ENCODE measurements at regions not wholly inside any gene's neighbourhood (a gene's known extent, or its start where the extent isn't known, plus 50 kb on each side); places are given as distances from the start of the nearest gene placed in this dataset.
"Not testable (repeated sequence)": the region's sequence is repeated elsewhere in the genome, so short reads cannot be mapped to it uniquely, and the experiment has no call there.

- H3K4me3 Mint-ChIP-seq: no peak overlapping the region
- no peak for TF ChIP-seq CTCF (IDR thresholded peaks at IDR 0.05)
- H3K9me3 Mint-ChIP-seq: no peaks in the 10 kb centered on the region
- DNase-seq: no peak
- no peaks in the 10 kb centered on the region for H3K36me3 Mint-ChIP-seq (ENCODE audit: low read depth)
- no peaks in the 10 kb centered on the region; the same call in 1 of the 2 replicates for H3K27me3 Mint-ChIP-seq (ENCODE audit: insufficient read depth)
- peaks cover 11% of the 10 kb centered on the region for H3K4me1 Mint-ChIP-seq (ENCODE audit: low read depth)
- no peak overlapping the region for H3K27ac Mint-ChIP-seq
Observed at GRCh38 chr3:16768956-16769355, 115.8 kb upstream of the PLCL2 start.

- DNase-seq: no peak
- H3K36me3 Mint-ChIP-seq (ENCODE audit: low read depth): 0 out of 2 replicates have a peak, but pooled peaks cover under 1% of the 10 kb centered on the region
- no peaks in the 10 kb centered on the region; the same call in 1 of the 2 replicates for H3K27me3 Mint-ChIP-seq (ENCODE audit: insufficient read depth)
- no peak overlapping the region for H3K4me3 Mint-ChIP-seq
- peaks cover 11% of the 10 kb centered on the region for H3K4me1 Mint-ChIP-seq (ENCODE audit: low read depth)
- H3K27ac Mint-ChIP-seq: no peak overlapping the region
- no peaks in the 10 kb centered on the region for H3K9me3 Mint-ChIP-seq
- TF ChIP-seq CTCF (IDR thresholded peaks at IDR 0.05): no peak
Observed at GRCh38 chr3:16769525-16769924, 115.2 kb upstream of the PLCL2 start.

- Mint-ChIP-seq H3K27me3 (ENCODE audit: insufficient read depth) (no peaks in the 10 kb centered on the region; the same call in 1 of the 2 replicates), H3K27ac (no peak overlapping the region), H3K4me1 (ENCODE audit: low read depth) (peaks cover 11% of the 10 kb centered on the region), H3K9me3 (no peaks in the 10 kb centered on the region), H3K36me3 (ENCODE audit: low read depth) (0 out of 2 replicates have a peak, but pooled peaks cover 4% of the 10 kb centered on the region), H3K4me3 (no peak overlapping the region)
- peak; percentile 12 for DNase-seq
- TF ChIP-seq CTCF (IDR thresholded peaks at IDR 0.05): no peak
Observed at GRCh38 chr3:16770021-16770420, 114.7 kb upstream of the PLCL2 start.

- H3K36me3 Mint-ChIP-seq (ENCODE audit: low read depth): 0 out of 2 replicates have a peak, but pooled peaks cover 4% of the 10 kb centered on the region
- H3K4me3 Mint-ChIP-seq: no peak overlapping the region
Observed at GRCh38 chr3:16770792-16771191, 114.0 kb upstream of the PLCL2 start.

GRCh38 chr3:16773594-16773993 lies 111.2 kb upstream of the PLCL2 start:
- DNase-seq; H3K4me3 Mint-ChIP-seq; H3K9me3 Mint-ChIP-seq; H3K27me3 Mint-ChIP-seq (ENCODE audit: insufficient read depth); H3K27ac Mint-ChIP-seq; H3K36me3 Mint-ChIP-seq (ENCODE audit: low read depth): not testable (repeated sequence)
- peaks cover 20% of the 10 kb centered on the region for H3K4me1 Mint-ChIP-seq (ENCODE audit: low read depth)

More at GRCh38 chr3:16770792-16771191, 114.0 kb upstream of the PLCL2 start:
- H3K9me3 Mint-ChIP-seq: no peaks in the 10 kb centered on the region
- TF ChIP-seq CTCF (IDR thresholded peaks at IDR 0.05): no peak
- DNase-seq: no peak
- H3K27ac Mint-ChIP-seq: no peak overlapping the region
- peaks cover 11% of the 10 kb centered on the region for H3K4me1 Mint-ChIP-seq (ENCODE audit: low read depth)
- no peaks in the 10 kb centered on the region; the same call in 1 of the 2 replicates for H3K27me3 Mint-ChIP-seq (ENCODE audit: insufficient read depth)

GRCh38 chr3:16774536-16774935 lies 110.2 kb upstream of the PLCL2 start:
- H3K36me3 Mint-ChIP-seq (ENCODE audit: low read depth); H3K9me3 Mint-ChIP-seq; H3K27ac Mint-ChIP-seq: not testable (repeated sequence)

GRCh38 chr3:16784973-16785372 lies 99.8 kb upstream of the PLCL2 start:
- H3K27me3 Mint-ChIP-seq (ENCODE audit: insufficient read depth): no peaks in the 10 kb centered on the region; the same call in 1 of the 2 replicates
- no peak for TF ChIP-seq CTCF (IDR thresholded peaks at IDR 0.05)
- no peak overlapping the region for H3K4me3 Mint-ChIP-seq
- H3K27ac Mint-ChIP-seq: no peak overlapping the region
- no peaks in the 10 kb centered on the region for H3K36me3 Mint-ChIP-seq (ENCODE audit: low read depth)
- H3K9me3 Mint-ChIP-seq: no peaks in the 10 kb centered on the region
- DNase-seq: no peak
- peaks cover 12% of the 10 kb centered on the region for H3K4me1 Mint-ChIP-seq (ENCODE audit: low read depth)

More at GRCh38 chr3:16774536-16774935, 110.2 kb upstream of the PLCL2 start:
- not testable (repeated sequence) for DNase-seq; H3K27me3 Mint-ChIP-seq (ENCODE audit: insufficient read depth); H3K4me3 Mint-ChIP-seq
- H3K4me1 Mint-ChIP-seq (ENCODE audit: low read depth): peaks cover 15% of the 10 kb centered on the region

All from HFFc6 (cell line).